ENCODE measurements at regions not wholly inside any gene's neighbourhood (a gene's known extent, or its start where the extent isn't known, plus 50 kb on each side); places are given as distances from the start of the nearest gene placed in this dataset.
"Not testable (repeated sequence)": the region's sequence is repeated elsewhere in the genome, so short reads cannot be mapped to it uniquely, and the experiment has no call there.

GRCh38 chr5:89724379-89725095 lies 685.0 kb downstream of the CETN3 start:
- DNase-seq (ENCODE audit: low spot score): no peak

GRCh38 chr5:89723907-89724306 lies 685.6 kb downstream of the CETN3 start:
- DNase-seq (ENCODE audit: low spot score): no peak

- DNase-seq (ENCODE audit: low spot score): no peak
Measured at GRCh38 chr5:89722538-89722937, 687.0 kb downstream of the CETN3 start.

GRCh38 chr5:89721931-89722330 lies 687.6 kb downstream of the CETN3 start:
- DNase-seq (ENCODE audit: low spot score): no peak

GRCh38 chr5:89721353-89721752 lies 688.2 kb downstream of the CETN3 start:
- no peak for DNase-seq (ENCODE audit: low spot score)

- no peak for DNase-seq (ENCODE audit: low spot score)
Measured at GRCh38 chr5:89712134-89712700, 697.3 kb downstream of the CETN3 start.

GRCh38 chr5:89711526-89711925 lies 698.0 kb downstream of the CETN3 start:
- DNase-seq (ENCODE audit: low spot score): no peak

GRCh38 chr5:89710006-89710405 lies 699.5 kb downstream of the CETN3 start:
- no peak for DNase-seq (ENCODE audit: low spot score)

- DNase-seq (ENCODE audit: low spot score): no peak
Measured at GRCh38 chr5:89707891-89708290, 701.7 kb downstream of the CETN3 start.

GRCh38 chr5:89706731-89707130 lies 702.8 kb downstream of the CETN3 start:
- DNase-seq (ENCODE audit: low spot score): no peak

GRCh38 chr5:89703817-89704216 lies 705.7 kb downstream of the CETN3 start:
- DNase-seq (ENCODE audit: low spot score): peak; percentile 10

- no peak for DNase-seq (ENCODE audit: low spot score)
Measured at GRCh38 chr5:89698028-89698427, 711.5 kb downstream of the CETN3 start.

- no peak for DNase-seq (ENCODE audit: low spot score)
Measured at GRCh38 chr5:89697581-89697980, 712.0 kb downstream of the CETN3 start.

GRCh38 chr5:89695371-89695770 lies 714.2 kb downstream of the CETN3 start:
- no peak for DNase-seq (ENCODE audit: low spot score)

GRCh38 chr5:89694026-89694550 lies 715.5 kb downstream of the CETN3 start:
- DNase-seq (ENCODE audit: low spot score): no peak

GRCh38 chr5:89690331-89690730 lies 719.2 kb downstream of the CETN3 start:
- DNase-seq (ENCODE audit: low spot score): no peak

GRCh38 chr5:89686081-89686765 lies 723.3 kb downstream of the CETN3 start:
- no peak for DNase-seq (ENCODE audit: low spot score)

- no peak for DNase-seq (ENCODE audit: low spot score)
Measured at GRCh38 chr5:89676634-89677033, 732.9 kb downstream of the CETN3 start.

GRCh38 chr5:89673019-89673418 lies 736.5 kb downstream of the CETN3 start:
- DNase-seq (ENCODE audit: low spot score): no peak

GRCh38 chr5:89668821-89669220 lies 740.7 kb downstream of the CETN3 start:
- DNase-seq (ENCODE audit: low spot score): no peak

GRCh38 chr5:89662499-89662898 lies 747.1 kb downstream of the CETN3 start:
- DNase-seq (ENCODE audit: low spot score): no peak

GRCh38 chr5:89638871-89639270 lies 755.9 kb upstream of the MEF2C start:
- DNase-seq (ENCODE audit: low spot score): no peak

GRCh38 chr5:89634176-89634575 lies 751.2 kb upstream of the MEF2C start:
- DNase-seq (ENCODE audit: low spot score): not testable (repeated sequence)

Measured in COLO829 (cell line).